A172 (cell line): ENCODE measurements at regions not wholly inside any gene's neighbourhood (a gene's known extent, or its start where the extent isn't known, plus 50 kb on each side); places are given as distances from the start of the nearest gene placed in this dataset.

ENCODE experiments used
- DNase-seq: peaks from one replicate; pipeline ENCODE4 v3.0.0-alpha.2; 2015; ENCODE audit warnings: low spot score

DNA sequence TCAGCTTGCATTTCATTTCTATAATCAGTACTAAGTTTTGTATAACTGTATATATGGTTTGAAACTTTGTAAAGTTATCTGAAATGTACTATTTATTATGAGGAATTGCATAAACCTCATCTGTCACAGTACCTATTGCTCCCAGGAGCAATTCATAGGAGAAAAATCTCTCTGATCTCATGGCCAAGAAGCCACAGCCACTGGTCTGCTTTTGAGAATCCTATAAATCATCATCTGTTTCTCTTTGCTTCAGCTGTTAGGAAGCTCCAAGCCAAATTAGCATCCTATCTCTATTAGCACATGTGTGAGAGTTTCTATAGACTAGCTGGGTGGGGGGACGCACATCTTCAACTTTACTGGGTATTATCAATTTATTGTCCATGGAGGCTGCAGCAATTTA lies 210.3 kb downstream of the CYP26B1 start:
- DNase-seq = no peak

DNA sequence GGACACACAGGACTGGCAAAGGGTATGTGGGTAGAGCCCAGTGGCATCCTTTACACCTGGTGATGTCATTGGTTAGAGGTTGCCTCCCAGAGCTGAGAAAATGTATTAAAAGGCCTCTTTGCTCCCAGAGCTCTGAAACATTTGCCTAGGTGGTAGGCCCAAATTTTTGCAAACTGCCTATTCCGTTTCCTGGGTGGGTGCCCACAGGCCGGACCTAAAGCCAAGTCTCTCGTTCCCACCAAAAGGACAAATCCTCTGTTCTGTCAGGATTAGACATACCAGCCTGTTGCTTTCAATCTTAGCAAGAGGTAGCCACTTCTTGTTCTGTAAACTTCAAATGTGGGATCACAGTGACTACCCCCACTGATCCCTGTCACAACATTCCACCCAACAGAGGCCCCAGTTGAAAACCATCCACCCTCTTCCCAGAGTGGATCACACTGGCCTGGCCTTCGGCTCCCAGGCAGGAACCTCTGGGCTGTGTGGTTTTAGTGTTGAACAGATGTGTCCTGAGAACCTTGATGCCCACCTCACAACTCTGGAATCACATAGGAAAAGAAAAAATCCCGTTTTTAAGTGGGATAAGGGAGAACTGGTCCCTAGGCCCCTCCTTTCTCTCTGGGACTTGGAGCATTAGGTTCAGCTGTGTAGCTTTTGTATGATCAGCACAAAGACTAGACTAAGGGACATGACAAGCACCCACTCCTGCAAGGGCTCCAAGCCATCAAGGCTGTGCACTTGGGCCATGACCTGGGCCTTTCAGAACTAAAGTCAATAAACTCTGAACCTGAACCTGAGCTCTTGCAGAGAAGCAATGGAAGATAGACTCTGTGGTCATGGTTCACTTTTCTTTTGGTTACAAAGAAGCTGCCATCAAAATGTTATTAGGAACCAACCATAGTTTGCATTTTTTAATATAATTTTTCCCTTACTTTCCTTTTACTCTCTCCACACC lies 211.3 kb downstream of the CYP26B1 start:
- DNase-seq = no peak

DNA sequence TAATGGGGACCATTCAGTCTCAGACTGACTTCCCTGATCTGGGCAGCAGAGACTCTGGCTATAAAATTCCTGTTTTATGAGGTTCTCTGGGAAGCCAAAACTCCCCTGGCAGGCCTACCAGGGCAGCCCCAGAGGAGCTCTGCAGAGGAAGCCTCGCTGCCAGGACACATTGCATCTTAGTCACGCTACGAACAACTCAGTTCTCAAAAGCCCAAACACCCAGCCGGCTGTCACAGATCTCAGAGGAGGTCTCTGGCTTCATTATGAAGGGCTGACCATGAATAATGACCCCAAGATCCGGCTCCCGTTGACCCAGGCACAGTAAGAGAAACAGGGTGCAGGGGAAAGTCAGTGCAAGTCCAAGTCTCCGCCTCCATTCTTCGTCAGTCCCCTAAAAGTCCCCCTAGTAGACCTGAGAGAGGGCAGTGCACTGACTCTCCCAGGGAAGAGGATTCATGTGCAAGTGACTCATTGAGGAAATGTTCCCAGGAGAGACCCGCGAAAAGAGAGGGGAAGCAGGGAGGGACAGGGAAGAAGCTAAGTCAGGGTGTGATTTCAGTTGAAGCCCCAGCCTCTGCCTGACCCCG lies 212.3 kb downstream of the CYP26B1 start:
- DNase-seq = peak; percentile 34

DNA sequence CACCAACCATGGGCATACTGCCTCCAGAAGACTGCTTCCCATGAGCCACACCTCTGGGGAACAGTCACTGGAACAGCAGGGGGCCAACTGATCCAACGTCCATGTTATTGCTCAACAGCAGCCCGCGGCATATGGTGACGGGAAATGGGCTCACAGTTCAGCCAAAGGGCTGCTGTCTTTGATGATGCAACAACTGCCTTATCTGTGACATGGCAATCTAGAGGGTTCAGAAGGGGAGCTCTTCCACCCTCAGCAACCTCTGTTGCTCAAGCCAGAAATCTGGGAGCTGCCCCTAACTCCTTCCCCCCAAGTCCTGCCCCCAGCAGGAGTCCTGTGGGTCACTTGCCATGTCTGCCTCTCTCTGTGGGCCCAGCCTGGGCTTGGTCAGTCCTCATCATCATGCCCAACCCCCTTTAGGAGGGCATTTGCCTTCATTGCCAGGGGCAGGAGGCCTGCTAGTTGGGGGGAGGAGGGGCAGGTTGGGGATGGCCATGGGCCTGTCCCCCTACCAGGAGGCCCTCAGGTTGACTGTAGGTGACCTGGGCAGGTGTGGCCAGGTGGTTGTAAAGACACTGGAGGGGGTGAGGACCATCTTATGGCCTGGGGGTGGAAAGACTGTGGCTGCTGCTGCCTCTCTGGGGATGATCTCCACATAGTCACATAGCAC lies 212.9 kb downstream of the CYP26B1 start:
- DNase-seq = peak; percentile 37

DNA sequence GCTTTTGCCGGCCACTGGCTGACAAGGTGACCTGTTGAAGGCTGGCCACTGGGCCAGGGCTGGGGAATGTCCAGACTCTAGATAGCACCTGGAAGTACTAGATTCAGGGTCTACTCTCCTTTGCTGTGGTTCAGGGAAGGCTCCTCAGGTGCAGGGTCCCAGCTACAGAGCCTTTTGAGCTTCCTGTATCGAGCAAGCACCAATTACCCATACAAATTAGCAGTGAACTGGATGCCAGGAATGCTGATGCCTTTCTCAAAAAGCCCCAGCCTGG lies 213.4 kb downstream of the CYP26B1 start:
- DNase-seq = no peak

DNA sequence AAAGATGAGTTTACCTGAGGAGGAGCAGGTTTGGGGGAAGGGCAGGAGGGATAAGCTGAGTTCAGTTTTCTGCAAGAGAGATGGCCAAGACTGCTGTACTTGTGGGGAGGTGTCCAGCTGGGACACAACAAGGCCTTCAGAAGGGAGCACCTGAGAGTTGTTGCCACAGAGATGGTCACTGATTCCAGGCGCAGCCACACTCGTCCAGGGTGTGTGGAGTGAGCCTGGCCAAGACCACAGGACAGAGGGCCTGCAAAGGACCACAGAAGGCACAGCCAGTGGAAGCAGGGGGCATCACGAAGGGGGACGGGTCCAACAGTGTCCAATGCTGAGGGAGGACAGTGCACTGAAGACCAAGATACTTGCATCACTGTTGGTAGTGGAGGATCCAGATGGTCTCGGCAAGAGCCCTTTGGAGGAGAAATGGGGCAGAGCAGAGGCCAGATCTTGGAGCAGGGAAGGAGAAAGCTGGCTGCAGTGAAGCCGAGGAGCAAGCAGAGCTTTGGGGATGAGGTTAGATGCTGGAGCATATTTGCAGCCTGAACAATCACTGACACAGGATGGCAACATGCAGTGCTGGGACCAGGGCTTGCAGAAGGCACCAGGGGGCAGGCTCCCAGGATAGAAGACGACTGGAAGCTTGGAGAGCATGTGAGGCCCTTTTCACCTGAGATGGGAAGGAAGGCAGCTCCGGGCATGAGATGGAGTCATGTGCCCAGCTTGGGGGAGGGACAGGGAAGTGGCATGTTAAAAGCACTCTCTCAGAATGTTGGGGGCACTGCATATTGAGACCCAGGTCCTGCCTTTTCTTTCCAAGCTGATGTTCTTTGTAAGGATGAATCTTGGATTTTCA lies 214.0 kb downstream of the CYP26B1 start:
- DNase-seq = peak; percentile 19

DNA sequence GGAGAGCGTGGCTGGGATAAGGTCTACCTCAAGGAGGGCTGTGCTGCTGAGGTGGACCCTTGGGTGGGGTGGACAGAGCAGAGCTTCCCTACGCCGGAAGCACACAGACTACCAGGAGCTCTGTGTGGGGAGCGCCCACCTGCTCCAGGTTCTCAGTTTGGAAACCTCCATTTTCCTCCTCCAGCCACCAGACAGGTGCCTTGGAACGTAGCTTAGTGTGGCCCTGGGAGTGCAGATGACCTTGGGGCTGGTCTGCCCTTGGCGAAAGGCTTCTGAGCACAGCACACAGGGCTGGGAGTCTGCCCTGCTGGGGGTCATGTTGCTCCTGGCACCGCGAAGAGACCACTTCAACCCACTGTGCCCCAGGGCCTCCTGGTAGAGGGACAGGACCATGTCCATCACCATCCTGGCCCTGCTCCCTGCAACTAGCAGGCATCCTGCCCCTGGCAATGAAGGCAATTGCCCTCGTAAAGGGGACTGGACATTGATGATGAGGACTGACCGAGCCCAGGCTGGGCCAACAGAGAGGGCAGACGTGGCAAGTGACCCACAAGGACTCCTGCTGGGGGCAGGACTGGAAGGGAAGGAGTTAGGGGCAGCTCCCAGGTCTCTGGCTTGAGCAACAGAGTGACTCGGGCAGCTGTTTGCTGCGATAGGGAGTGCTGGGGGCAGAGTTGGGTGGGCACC lies 214.7 kb downstream of the CYP26B1 start:
- no peak for DNase-seq

DNA sequence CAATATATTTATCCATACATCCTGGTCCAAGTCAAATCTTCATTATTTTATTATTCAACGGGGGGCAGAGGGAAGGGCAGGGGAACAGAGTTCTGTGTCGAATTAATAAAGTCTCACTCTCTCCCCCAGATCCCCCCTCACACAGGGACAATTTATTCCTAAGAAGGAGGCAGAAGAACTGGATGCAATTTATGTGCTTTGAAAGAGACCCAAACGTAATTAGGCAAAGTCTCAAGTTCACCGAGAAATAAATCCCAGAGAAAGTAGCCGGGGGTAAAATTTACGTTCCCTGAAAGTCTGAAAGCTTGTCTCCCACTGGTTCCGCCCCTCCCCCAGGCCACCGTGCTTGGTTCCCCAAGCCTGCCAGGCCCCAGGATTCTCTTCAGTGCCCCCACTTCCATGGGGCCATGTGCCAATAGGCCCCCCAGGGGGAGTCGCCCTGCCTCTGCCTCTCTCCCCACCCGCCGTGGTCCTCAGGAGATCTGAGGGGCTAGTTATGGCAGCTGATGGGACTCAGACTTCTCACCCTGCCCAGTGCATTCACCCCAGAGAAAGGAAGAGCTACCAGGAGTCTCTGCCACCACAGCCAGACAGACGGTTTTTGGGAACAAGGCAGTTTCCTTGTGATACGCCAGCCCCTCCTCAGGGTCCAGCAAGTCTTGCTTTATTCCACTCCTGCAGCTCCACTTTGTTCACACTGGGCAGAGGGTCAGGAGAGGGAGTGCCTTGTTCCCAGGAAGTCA lies 215.5 kb downstream of the CYP26B1 start:
- no peak for DNase-seq

DNA sequence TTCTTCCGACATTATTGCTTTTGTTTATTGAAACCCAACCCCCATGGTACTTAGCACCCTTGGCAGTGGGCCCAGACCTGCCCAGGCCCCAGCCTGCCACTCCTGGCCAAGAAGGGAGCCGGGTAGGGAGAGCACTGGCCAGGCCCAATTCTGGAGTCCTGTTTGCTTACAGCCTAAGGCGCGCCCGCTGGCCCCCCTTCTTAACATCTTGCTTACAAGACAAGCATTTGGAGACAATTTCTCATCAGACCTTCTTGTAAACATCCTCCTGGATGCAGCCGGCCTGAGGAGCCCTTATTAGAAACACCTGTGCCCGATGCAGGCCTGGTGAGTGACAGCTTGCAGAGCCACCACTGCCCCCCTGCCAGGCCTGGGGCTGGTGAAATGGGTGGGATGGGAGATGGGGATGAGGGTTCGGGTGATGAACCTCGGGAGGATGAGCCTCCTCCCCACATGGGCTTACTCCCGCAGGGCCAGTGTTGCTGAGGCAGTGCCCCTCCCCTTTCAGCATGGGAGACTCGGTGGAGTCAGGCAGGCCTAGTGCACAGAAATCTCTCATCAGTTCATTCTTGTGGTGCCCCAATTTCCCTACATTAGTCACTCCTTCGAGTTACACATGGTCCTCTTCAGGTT lies 217.5 kb downstream of the CYP26B1 start:
- no peak for DNase-seq

DNA sequence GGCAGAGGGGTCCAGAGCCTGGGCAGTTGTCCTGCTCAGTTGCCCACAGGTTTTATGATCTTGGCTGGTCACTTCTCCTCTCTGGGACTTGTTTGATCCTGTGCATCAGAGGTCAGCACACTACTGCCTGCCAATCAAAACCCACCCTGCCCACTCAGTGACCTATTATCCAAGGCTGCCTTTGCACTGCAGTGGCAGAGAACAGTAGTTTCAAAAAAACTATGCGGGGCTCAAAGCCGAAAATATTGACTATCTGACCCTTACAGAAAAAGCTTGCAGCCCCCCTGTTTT lies 218.2 kb downstream of the CYP26B1 start:
- DNase-seq = no peak

DNA sequence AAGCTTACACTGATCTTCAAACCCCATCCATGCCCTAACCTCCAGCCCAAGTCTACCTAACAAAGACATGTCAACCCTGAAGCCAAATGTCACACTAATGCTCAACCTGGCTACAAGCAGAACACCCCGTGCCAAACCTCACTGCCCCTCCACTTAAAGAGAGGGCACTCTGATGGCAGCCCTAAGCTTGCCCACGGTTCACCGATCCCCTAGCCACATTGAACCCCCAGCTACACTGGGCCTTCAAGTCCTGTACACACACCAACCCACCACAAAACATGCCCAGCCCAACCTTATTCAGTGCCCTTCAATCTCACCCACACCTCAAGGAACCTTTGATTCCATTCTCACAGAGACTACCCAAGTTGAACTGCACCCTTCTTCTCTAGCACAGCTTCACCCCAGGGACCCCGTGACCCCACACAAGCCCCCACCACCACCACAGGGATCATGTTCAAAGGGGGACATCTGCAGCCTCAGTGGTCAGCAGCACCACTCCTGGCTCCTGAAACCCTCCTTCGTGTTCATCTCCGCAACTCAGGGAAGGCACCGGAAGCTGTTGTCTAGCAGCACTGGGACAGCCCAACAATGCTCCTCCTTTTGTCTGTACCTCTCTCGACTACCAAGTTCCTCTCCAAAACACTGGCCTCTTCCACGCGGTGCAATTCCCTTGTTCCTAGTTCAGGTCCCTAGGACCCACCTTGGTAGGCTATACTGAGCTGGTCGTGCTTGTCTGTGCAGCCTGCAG lies 218.8 kb downstream of the CYP26B1 start:
- no peak for DNase-seq

DNA sequence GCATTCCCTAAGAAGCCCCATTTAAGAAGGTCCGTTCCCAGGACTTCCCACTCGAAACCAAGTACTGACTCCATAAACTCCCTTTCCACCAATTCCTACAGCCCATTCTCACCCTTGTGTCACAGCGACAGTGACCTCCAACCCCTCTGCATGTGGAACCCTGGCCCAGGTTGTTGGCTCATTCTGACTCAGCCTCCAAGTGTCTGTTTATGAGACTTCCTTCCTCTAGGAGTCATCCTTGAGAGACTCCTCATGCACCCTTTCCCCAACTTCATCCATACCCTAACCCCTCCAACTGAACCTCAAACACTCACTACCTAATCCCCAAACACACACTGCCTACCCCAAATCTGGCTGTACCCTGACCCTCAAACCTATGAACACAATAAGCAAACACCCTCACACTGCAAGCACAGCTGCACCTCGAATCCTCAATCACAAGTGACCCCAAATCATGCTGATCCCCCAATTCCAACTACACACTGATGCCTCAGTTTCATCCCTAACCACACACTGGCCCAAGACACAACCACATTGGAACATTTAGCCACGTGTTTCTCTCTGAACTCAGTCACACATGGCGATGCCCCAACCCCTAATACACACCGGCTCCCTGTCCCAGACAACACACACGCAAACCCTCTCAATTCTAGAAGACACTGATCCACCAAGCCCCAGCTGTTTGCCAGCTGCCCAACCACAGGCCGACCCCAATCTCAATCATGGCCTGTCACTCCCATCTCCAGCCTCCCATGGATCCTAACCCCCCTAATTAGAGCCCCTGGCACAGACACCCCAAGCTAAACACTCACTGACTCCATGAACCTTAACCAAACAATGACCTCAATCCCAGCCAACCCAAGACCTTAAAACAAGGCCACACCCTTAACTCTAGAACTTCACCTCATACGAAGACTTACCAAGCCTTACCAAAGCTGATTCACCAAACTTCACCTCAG lies 219.6 kb downstream of the CYP26B1 start:
- no peak for DNase-seq

DNA sequence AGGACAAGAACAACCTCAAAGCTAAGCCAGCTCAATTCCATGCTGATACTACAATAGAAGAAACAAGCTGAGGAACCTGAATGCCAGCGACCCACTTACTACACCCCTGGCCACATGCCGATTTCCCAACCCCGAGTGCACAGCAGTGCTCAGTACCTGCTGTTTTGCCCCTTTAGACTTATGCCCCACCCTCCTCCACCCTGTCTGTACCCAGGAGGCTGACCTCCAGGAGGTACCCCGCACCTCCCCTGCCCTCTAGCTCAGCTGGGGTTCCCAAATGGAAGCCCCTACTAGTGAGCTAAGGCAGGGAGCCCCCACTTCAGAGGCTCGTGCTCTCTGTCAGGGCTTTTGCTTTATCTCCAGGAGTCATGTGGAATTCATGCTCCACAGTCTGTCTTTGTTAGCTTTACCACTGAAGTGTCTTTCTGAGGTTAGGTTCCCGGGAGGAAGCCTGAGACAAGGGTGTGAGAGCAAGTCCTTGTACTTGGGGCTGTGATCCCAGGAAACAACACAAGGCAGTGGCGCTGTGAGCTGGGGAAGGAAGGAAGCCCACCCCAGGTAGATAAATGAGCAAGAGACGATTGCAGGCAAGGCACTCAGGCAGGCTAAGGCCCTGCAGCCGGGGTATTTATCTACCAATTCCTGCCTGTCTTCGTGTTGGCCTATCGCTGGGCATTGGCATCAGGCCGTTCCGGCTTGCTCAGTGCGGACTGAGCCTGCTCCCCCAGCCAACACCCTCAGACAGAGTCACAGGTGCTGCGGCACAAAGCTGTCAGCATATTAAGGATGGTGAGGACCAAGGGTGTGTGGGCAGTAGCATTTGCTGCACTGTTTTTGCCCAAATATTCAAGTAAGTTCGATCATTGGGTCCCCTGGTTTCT lies 220.5 kb downstream of the CYP26B1 start:
- DNase-seq = no peak

DNA sequence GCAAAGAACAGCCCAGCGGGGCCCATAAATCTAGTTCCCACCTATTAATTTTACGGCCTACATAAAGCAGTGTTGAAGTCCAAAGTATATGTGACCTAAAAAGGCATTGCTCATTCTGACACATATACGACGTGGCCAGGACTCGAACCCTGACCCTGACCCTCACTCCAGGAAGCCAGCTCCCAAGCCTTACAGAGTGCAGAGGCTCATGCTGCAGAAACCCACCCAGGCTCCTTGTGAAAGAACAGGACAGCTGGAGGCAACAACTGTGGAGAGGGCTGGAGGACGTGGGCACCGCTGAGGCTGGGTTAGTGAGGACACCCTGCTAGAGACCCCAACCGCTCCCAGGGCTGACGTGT lies 221.6 kb downstream of the CYP26B1 start:
- DNase-seq = no peak

DNA sequence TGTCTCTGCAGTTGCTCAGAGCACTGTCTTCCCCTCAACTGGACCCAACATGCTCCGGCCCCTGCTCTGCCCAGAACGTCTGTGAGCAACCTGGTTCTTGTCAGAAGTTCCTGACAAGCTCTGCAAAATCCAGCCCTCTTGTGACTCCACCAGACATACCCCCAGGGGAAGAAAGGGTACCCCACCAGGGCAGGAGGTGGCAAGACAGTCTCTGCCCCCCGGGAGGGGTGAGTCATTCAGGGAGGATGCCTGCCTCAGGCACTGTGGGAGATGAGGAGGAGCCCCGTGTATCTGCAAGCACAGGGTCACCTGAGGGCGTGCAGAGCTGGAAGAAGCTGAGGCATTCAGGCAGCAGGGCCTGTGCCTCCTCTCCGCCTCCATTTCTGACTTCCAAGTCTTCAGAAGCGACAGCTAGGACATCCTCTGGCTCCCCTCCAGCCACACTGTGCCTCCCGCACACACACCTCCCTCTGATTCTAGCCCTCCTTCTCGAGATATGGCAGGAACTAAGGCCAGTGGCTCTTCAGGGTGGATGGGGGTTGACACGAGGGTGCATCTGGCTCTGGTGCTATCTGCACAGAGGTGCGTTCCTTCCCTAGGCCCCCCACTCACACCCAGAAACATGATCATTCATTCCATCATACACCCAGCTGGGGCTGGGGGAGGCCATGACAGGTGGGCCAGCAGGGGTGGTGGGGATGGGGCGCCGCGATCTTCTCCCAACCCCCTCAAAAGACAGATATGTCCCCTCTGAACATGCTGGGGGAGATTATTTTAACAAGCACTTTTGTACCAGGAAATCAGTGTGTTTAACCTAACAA lies 222.2 kb downstream of the CYP26B1 start:
- peak; percentile 77 for DNase-seq

DNA sequence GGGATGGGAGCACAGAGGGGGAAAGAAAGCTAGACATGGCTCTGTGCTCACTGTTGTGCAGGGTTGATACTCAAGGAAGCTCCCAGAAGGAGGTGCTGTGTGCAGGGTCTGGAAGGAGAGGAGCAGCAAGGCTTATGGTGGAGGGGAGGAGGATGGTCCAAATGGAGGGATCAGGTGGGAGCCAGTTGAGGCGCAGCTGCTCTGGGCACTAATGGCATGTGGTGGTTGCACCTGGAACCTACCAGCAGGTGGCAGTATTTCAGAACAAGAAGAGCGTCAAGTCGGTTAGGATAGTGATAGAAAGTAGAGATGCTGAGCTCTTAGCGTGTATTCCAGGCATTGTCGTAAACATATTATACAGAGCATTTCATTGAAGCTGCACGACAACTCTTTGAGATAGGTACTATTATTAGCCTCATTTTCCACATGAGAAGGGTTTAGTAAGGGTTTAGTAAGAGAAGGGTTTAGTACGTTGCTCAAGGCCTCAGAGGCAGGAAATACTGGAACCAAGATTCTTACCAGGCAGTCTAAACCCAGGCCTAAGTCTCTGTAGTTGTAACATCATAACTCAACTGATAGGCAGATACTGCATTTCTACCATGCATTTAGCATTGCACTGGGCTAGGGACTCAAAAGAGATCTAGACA lies 223.7 kb downstream of the CYP26B1 start:
- peak; percentile 57 for DNase-seq
